Ascending aorta (tissue), 2 donors: ENCODE measurements at regions not wholly inside any gene's neighbourhood (a gene's known extent, or its start where the extent isn't known, plus 50 kb on each side); places are given as distances from the start of the nearest gene placed in this dataset.

Experiments
- DNase-seq, 2 donors: peaks; one replicate each; pipeline ENCODE4 v3.0.0-alpha.2; 2019; ENCODE audit warnings: low spot score in 2 of 2
- H3K27ac ChIP-seq, 2 donors: fragments of 200-600 bp; sonication (generic); one replicate each; pipeline ENCODE4 v1.5.1; 2016 to 2017; ENCODE audit warnings: mild to moderate bottlenecking in 1 of 2
- H3K27me3 ChIP-seq: fragments of 200-600 bp; sonication (generic); one replicate; pipeline ENCODE4 v1.5.1; 2017
- H3K36me3 ChIP-seq, 2 donors: fragments of 200-600 bp; sonication (generic); one replicate each; pipeline ENCODE4 v1.5.1; 2016
- H3K4me1 ChIP-seq, 2 donors: fragments of 200-600 bp; sonication (generic); one replicate each; pipeline ENCODE4 v1.5.1; 2016 to 2017; ENCODE audit warnings: mild to moderate bottlenecking in 1 of 2
- H3K4me3 ChIP-seq, 2 donors: fragments of 200-600 bp; sonication (generic); one replicate each; pipeline ENCODE4 v1.5.1; 2016 to 2017; ENCODE audit warnings: mild to moderate bottlenecking in 1 of 2
- H3K9me3 ChIP-seq, 2 donors: fragments of 200-600 bp; sonication (generic); one replicate each; pipeline ENCODE4 v1.5.1; 2016
- intact Hi-C: fragments of 100-400 bp; cut with DNase I; formaldehyde crosslinking; loops from one replicate; pipeline ENCODE4 v1.15.1; 2023
- TF ChIP-seq, protein P1 (sequence below), 3 experiments: fragments of 200-600 bp in 2 of 3; fragments of 450-650 bp in 1 of 3; sonication (generic) in 2 of 3; IDR thresholded peaks; one replicate each; pipeline ENCODE4 v1.5.1; 2016 to 2019; ENCODE audit warnings: antibody characterized with exemption in 3 of 3, mild to moderate bottlenecking in 1 of 3, moderate library complexity in 1 of 3

DNA sequence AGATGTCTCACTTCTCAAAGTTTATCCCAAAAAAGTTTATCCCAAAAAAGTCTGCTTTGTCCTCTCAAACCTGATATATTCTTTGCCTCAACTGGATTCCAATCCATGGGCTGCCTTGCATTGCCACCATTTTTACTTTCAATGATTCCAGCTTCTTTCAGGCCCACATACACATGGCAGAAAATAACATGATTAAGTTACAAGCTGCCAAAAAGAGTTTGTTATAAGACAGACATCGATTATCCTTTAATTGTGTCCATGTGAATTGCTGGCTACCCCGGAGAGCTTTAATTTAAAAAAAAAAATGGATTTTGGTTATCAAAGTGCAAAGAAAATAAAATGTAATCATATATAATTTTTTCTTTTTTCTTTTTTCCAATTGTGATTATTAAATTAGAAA, 819.6 kb upstream of the SORCS1 start:
- TF ChIP-seq, protein P1, sequence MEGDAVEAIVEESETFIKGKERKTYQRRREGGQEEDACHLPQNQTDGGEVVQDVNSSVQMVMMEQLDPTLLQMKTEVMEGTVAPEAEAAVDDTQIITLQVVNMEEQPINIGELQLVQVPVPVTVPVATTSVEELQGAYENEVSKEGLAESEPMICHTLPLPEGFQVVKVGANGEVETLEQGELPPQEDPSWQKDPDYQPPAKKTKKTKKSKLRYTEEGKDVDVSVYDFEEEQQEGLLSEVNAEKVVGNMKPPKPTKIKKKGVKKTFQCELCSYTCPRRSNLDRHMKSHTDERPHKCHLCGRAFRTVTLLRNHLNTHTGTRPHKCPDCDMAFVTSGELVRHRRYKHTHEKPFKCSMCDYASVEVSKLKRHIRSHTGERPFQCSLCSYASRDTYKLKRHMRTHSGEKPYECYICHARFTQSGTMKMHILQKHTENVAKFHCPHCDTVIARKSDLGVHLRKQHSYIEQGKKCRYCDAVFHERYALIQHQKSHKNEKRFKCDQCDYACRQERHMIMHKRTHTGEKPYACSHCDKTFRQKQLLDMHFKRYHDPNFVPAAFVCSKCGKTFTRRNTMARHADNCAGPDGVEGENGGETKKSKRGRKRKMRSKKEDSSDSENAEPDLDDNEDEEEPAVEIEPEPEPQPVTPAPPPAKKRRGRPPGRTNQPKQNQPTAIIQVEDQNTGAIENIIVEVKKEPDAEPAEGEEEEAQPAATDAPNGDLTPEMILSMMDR (IDR thresholded peaks at IDR 0.05): no peak
- H3K27ac ChIP-seq: no peak overlapping the region
- DNase-seq: no peak
- intact Hi-C loops: no loop called here
- H3K4me3 ChIP-seq: no peak overlapping the region
- no peaks in the 10 kb centered on the region for H3K9me3 ChIP-seq
- H3K4me1 ChIP-seq: no peaks in the 10 kb centered on the region
- no peaks in the 10 kb centered on the region for H3K27me3 ChIP-seq
- no peaks in the 10 kb centered on the region for H3K36me3 ChIP-seq

DNA sequence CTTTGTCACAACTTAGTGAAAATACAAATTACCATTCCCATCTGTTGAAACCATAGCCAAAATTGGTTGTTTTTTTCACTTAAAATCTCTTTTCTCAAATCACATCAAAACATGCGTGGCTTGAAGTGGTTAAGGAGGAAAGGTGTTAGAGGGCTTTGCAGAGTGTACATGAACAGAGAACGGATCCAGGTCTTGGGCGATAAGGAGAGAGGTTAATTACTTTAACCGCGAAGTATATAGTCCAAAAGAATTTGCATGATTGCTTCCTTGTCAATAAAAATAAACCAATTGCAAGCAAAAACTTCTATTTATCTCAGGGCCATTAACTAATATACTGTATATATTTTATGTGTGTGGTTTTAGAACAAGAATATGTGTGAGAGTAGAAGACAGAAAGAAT, 813.9 kb upstream of the SORCS1 start:
- intact Hi-C loops: no loop called here
- DNase-seq: no peak
- TF ChIP-seq, protein P1 (IDR thresholded peaks at IDR 0.05): no peak
- H3K27ac ChIP-seq: no peak overlapping the region
- no peaks in the 10 kb centered on the region for H3K27me3 ChIP-seq
- H3K9me3 ChIP-seq: no peaks in the 10 kb centered on the region
- no peak overlapping the region for H3K4me3 ChIP-seq
- no peaks in the 10 kb centered on the region for H3K4me1 ChIP-seq
- no peaks in the 10 kb centered on the region for H3K36me3 ChIP-seq

DNA sequence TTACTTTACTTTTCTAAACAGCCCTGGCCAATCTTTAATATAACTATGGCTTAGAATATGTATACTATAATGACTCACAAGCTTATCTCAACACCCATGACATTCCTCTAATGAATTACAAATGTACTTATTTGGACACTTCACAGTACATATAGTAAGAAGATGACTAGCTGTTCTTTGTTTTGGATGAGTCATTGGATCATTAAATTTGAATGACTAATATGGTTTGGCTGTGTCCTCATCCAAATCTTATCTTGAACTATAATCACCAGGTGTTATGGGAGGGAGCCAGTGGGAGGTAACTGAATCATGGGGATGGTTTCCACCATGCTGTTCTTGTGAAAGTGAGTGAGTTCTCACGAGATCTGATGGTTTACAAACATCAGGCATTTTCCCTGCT, 807.5 kb upstream of the SORCS1 start:
- no peak for DNase-seq
- Histone ChIP-seq H3K9me3 (no peaks in the 10 kb centered on the region), H3K4me1 (no peaks in the 10 kb centered on the region), H3K36me3 (no peaks in the 10 kb centered on the region), H3K27ac (no peak overlapping the region), H3K4me3 (no peak overlapping the region), H3K27me3 (no peaks in the 10 kb centered on the region)
- intact Hi-C loops: no loop called here
- TF ChIP-seq, protein P1 (IDR thresholded peaks at IDR 0.05): no peak

DNA sequence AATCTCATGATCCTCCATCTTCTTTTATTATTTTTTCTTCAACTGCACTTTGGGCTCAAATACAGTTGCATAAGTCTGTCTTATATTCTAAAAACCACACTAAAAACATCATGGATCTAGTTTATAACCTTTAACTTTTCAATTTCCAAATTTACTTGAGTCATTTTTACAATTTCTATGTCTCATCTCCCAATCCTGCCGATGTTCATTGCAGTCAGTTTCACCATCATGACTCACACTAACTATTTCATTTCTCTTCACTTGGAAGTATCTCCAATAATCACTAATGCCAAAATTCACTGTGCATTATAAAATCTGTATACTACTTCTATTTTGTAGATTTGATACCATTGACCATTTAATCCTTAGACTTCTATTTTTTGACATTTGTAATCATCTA, 806.9 kb upstream of the SORCS1 start:
- no peaks in the 10 kb centered on the region for H3K9me3 ChIP-seq
- DNase-seq: no peak
- H3K36me3 ChIP-seq: no peaks in the 10 kb centered on the region
- no peak overlapping the region for H3K27ac ChIP-seq
- intact Hi-C loops: no loop called here
- TF ChIP-seq, protein P1 (IDR thresholded peaks at IDR 0.05): no peak
- no peaks in the 10 kb centered on the region for H3K27me3 ChIP-seq
- H3K4me1 ChIP-seq: no peaks in the 10 kb centered on the region
- H3K4me3 ChIP-seq: no peak overlapping the region

DNA sequence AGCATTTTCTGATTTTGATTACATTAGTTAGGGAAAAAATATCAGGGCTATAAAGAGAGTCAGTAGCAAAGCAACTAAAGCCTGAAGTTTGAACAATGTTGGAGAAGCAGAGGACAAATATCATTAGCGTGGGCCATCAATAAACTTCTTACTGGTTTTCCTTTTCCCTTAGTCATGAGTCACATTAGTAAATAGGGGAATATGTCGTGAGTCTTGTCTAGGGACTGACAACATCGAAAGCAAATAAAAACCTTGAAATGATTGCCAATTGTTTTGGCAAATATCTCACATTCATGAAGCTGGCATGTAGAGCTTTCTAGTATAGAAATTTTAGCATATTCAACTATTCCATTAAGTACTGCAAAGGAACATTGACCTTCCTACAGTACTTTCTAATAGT, 806.0 kb upstream of the SORCS1 start:
- H3K27me3 ChIP-seq: no peaks in the 10 kb centered on the region
- intact Hi-C loops: no loop called here
- no peak overlapping the region for H3K4me3 ChIP-seq
- DNase-seq: no peak
- no peak overlapping the region for H3K27ac ChIP-seq
- H3K9me3 ChIP-seq: no peaks in the 10 kb centered on the region
- TF ChIP-seq, protein P1 (IDR thresholded peaks at IDR 0.05): no peak
- H3K4me1 ChIP-seq: no peaks in the 10 kb centered on the region
- H3K36me3 ChIP-seq: no peaks in the 10 kb centered on the region

DNA sequence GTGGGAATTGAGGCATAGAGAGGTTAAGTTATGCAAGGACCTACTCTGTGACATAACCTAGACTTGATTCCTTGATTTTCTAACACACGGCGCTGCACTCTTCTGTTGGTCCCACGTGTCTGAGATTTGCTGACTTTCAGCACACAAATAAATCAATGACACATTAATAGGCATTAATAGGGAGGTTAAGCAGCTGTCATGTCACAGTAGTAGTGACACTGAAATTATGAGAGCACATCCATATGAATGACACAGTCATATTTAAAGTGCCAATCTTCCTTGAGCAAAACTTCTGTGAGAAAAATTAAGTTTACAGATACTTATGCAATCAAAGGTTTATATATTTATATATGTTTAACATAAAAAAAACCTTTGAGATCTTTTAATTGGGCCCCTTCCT, 805.4 kb upstream of the SORCS1 start:
- intact Hi-C loops: no loop called here
- H3K4me1 ChIP-seq: no peaks in the 10 kb centered on the region
- no peak for DNase-seq
- no peaks in the 10 kb centered on the region for H3K36me3 ChIP-seq
- no peak overlapping the region for H3K27ac ChIP-seq
- H3K4me3 ChIP-seq: no peak overlapping the region
- no peaks in the 10 kb centered on the region for H3K9me3 ChIP-seq
- no peaks in the 10 kb centered on the region for H3K27me3 ChIP-seq
- TF ChIP-seq, protein P1 (IDR thresholded peaks at IDR 0.05): no peak
